AG09319 (cell line): ENCODE measurements at regions not wholly inside any gene's neighbourhood (a gene's known extent, or its start where the extent isn't known, plus 50 kb on each side); places are given as distances from the start of the nearest gene placed in this dataset.

Experiments used
- DNase-seq: peaks from one replicate; pipeline ENCODE4 v3.0.0-alpha.2; 2010; ENCODE audit warnings: low read depth; ENCODE audit errors: extremely low read depth
- CTCF ChIP-seq: IDR thresholded peaks from 2 replicates; pipeline ENCODE4 v1.5.1; 2011; ENCODE audit warnings: low read depth, mild to moderate bottlenecking, inconsistent platforms, low read length, moderate library complexity

- DNase-seq, result no peak
- no peak for TF ChIP-seq CTCF
Observed at GRCh38 chr2:192471982-192472381, 277.2 kb upstream of the TMEFF2 start.

GRCh38 chr2:192469612-192470011, 274.9 kb upstream of the TMEFF2 start:
- no peak for TF ChIP-seq CTCF
- DNase-seq, result no peak

- DNase-seq, result no peak
- TF ChIP-seq CTCF, result no peak
Observed at GRCh38 chr2:192467953-192468660, 273.4 kb upstream of the TMEFF2 start.

- no peak for TF ChIP-seq CTCF
- no peak for DNase-seq
Observed at GRCh38 chr2:192465141-192465540, 270.4 kb upstream of the TMEFF2 start.

- no peak for TF ChIP-seq CTCF
- DNase-seq, result no peak
Observed at GRCh38 chr2:192459422-192459821, 264.7 kb upstream of the TMEFF2 start.

GRCh38 chr2:192448881-192449280, 254.1 kb upstream of the TMEFF2 start:
- no peak for DNase-seq
- no peak for TF ChIP-seq CTCF

- no peak for TF ChIP-seq CTCF
Observed at GRCh38 chr2:192444286-192444838, 249.6 kb upstream of the TMEFF2 start.

More at GRCh38 chr2:192444286-192444838, 249.6 kb upstream of the TMEFF2 start:
- DNase-seq, result no peak
